Suprapubic skin (tissue), 4 donors: ENCODE measurements at regions not wholly inside any gene's neighbourhood (a gene's known extent, or its start where the extent isn't known, plus 50 kb on each side); places are given as distances from the start of the nearest gene placed in this dataset.

Experiments
- EP300 ChIP-seq: sonication (generic); formaldehyde crosslinking; IDR thresholded peaks from one replicate; pipeline ENCODE4 v1.6.1; 2017; ENCODE audit warnings: antibody characterized with exemption
- POLR2AphosphoS5 ChIP-seq, 3 donors: sonication (generic); formaldehyde crosslinking; IDR thresholded peaks; one replicate each; pipeline ENCODE4 v1.6.1; 2017; ENCODE audit warnings: antibody characterized with exemption in 3 of 3
- TF ChIP-seq, protein P1 (sequence below), 2 donors: fragments of 200-600 bp in 1 of 2; fragments of 450-650 bp in 1 of 2; sonication (generic) in 1 of 2; IDR thresholded peaks; one replicate each; pipeline ENCODE4 v1.5.1; 2016 to 2019; ENCODE audit warnings: antibody characterized with exemption in 2 of 2, mild to moderate bottlenecking in 1 of 2, moderate library complexity in 1 of 2

GRCh38 chr4:176448761-176449160, 129.0 kb downstream of the SPCS3 start:
- TF ChIP-seq, protein P1, sequence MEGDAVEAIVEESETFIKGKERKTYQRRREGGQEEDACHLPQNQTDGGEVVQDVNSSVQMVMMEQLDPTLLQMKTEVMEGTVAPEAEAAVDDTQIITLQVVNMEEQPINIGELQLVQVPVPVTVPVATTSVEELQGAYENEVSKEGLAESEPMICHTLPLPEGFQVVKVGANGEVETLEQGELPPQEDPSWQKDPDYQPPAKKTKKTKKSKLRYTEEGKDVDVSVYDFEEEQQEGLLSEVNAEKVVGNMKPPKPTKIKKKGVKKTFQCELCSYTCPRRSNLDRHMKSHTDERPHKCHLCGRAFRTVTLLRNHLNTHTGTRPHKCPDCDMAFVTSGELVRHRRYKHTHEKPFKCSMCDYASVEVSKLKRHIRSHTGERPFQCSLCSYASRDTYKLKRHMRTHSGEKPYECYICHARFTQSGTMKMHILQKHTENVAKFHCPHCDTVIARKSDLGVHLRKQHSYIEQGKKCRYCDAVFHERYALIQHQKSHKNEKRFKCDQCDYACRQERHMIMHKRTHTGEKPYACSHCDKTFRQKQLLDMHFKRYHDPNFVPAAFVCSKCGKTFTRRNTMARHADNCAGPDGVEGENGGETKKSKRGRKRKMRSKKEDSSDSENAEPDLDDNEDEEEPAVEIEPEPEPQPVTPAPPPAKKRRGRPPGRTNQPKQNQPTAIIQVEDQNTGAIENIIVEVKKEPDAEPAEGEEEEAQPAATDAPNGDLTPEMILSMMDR (IDR thresholded peaks at IDR 0.05), result no peak
- TF ChIP-seq EP300, result no peak
- TF ChIP-seq POLR2AphosphoS5 (IDR thresholded peaks at IDR 0.05), result no peak
